D341Med (cell line): ENCODE measurements at regions not wholly inside any gene's neighbourhood (a gene's known extent, or its start where the extent isn't known, plus 50 kb on each side); places are given as distances from the start of the nearest gene placed in this dataset.

Source experiments
- DNase-seq: peaks from one replicate; pipeline ENCODE4 v3.0.0; 2012; ENCODE audit warnings: low spot score

DNA sequence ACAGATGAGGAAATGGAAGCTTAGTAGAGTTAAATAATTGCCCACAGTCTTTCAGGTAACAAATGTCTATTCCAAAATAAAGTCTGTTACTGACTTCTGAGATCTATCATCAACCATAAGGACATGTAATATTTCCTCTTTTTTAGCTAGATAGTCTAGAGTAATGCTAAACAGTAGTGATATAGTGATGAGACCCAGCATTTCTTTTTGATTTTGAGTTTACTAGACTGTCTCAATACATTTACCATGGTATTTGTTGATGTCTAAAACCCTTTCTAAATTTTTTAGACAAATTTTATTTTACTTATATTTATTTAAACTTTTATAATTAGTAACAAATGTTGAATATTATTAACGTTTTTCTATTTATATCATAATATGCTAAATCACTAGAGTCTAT lies 465.1 kb upstream of the SLIT2 start:
- no peak for DNase-seq

DNA sequence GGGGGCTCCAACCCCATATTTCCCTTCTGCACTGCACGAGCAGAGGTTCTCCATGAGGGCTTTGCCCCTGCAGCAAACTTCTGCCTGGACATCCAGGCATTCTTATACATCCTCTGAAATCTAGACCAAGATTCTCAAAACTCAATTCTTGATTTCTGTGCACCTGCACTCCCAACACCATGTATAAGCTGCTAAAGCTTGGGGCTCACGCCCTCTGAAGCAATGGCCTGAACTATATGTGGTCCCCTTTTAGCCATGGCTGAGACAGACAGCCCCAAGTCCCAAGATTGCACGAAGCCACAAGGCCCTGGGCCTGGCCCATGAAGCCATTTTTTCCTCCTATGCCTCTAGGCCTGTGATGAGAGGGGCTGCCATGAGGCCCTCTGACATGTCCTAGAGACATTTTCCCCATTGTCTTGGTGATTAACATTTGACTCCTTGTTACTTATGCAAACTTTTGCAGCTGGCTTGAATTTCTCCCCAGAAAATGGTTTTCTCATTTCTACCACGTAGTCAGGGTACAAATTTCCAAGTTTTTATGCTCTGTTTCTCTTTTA lies 468.0 kb upstream of the SLIT2 start:
- no peak for DNase-seq

DNA sequence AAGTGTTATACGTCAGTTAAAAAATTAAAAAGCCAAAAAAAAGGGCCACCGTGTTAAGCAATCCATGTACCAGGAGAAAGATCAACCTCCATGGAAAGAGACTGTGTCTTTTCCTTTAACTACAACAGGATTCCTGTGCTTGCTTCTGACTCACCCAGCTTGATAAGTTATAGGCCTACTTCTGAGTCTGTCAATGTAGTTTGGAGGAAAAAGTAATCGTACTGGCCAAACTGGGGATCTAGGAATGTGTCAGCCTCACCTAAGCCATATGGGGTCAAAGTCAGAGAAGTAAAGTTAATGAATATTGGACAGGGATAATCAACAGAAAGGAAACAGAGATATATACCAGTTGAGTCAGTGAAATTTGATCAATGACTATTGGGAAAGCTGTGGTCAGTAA lies 470.8 kb upstream of the SLIT2 start:
- DNase-seq: no peak

DNA sequence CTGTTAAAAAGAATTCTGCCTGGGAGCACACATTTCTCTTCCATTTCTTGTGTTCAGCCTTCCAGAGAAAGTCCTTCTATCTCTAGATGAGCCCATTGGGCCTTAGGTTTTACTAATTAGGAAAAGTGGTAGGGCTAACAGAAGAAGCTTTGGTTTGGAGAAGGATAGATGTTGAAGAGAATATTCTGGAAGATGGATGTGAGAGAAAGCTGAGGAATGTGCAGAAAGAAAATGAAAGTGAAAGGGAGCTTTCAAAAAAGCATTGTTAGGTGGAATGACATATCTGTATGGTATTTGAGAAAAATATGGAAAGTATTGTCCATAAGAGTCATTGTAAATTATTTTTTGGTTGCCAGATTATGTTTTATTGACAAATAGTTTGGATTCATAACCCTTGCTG lies 474.8 kb upstream of the SLIT2 start:
- no peak for DNase-seq

DNA sequence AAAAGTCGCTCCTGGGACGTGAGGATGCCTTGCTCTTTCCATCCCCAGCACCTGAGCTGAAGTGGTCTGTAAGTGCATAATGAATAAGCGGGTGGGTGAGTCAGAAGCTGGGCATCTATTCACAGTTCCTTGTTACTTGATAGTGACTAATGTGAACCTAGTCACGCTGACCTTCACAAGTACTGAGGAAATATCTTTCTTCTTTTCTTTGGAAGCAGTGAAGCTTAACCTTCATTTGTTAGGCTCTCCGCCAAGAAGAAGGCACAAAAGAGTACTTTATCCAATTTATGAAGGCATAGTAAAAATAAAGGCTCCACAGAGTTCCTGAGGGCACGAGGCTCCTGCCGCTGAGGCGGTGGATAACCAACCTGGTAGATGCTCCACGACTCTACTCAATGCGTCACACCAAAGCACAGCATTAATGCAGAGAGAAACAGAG lies 475.7 kb upstream of the SLIT2 start:
- peak; percentile 20 for DNase-seq

DNA sequence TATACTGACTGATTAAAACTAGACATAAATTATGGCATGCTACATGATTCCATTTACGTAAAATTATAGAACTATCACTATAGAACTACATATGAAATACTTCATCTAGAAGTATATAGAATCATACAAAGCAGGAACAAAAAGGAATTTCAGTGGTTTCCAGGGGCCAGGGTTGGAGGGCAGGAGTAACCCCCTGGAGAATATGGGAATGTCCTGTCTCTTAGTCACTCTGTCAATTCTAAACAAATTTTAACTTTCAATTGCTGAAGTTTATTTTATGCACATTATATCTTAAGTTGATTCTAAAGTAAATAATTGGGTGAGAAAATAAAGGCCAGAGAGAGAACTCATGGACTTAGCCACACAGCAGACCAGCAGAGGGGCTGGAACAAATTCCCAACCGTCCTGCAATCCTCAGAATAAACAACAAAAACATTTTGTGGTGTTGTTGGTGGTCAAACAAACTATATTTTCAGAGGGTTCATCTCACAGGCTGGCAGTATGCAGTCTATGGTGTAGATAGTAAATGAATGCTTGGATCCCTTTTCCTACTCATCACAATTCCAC lies 476.9 kb upstream of the SLIT2 start:
- no peak for DNase-seq

DNA sequence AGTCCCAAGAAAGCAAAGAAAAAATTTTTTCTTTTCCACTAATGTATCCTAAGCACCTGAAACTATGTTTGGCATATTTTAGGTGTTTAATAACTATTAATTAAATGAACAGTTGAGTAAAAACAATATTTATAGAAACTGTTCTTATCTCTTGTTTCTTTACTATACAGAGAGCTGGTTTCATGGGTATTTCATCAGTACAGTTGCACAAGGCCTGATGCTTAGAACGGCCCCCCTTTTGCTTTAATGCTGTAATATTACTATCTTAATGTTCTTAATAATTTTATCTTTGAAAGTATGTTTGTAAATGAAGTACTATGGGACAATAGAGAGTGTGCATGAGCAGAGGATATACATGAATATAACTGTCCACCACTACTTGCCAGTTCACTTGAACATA lies 479.1 kb upstream of the SLIT2 start:
- DNase-seq: no peak

DNA sequence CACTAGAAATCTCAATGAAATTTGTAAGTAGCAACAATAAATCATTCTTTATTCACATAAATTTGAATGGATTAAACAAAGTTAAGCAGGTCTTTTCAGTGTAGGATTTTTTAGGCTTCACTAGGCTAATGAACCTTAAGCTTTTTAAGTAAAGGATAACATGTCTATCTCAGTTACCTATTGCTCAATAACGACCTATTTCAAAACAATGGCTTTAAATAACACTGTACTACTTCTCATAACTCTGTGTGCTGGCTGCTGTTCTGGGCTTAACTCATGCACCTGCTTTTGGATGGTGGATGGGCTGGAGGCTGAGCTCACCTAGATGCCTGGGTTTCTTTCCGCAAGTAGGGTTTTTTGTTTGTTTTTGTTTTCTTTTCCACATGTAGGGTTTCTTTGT lies 495.0 kb upstream of the SLIT2 start:
- no peak for DNase-seq

DNA sequence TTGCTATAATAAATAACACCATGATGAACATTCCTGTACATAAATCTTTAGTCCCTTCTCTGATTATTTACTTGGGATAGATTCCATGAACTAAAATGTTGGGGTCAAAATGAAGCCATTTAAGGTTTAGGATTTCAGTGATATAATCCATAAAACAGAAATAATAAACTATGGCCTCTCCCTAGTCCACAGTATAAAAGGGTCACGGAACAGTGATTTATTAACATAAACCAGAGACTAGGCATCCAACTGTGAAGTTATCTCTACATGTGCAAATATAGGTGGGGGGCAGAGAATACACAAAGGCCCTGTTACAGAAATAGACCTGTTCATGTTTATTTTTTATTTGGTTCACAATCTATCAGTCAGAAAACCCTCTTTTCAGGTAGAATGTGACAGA lies 499.1 kb upstream of the SLIT2 start:
- DNase-seq: no peak

DNA sequence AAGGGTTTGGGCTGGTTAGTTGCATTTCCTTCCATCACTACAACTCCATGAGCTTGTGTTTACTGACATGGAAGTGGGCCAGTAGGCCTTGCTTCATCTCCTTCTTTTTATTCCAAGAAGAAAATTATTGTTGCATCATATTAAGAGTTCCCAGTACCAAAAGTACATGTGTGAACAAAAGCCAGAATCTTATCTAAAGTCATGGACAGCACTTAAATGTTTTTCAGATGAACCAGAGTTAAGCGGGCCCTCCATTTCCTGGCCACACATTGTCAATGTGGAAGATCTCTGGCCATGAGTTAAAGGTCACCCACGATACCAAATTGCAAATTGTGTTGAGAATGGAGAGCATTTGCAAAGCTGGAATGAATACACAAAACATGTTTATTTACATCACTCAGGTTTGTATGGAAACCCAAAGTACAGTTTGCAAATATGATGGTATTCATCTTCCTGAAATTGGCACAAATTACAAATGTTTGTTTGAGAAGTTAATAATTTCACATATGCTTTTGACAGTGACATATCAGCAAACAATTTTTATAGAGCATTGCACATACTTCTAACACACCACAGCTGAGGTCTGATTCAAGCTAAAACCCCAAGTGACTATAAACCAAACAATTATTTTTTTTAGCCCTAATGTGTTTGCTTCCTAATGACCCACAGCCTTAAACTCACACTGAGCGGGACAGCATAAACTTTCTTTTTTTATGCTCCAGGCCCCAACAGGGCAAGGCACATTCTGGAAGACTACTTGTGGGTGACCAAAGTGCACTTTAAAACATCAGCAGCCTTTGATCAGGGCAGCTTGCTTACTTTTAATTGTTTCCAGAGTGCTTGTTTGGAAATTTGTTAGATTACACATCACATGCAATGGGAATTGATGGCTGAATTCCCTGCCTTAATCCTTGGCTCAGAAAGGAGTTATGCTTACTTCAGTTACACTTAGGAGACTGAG lies 502.9 kb upstream of the SLIT2 start:
- DNase-seq: no peak

DNA sequence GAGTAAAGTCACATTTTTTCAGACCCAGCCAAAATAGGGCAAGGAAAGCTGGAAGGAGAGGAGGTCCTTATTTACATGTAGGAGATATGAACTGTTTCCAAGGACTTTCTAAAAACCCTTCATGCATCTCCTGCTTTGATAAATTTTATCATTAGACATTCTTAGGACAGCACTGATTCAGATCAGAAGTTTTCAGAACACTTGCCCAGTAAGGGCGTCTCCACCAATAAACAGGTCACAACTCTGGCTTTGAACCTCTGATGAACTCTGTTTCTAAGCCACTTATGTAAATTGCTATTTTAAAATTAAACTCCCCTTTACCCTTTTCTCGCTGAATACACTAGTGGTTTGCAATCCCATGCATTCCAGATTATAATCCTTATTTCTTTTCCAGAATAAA lies 505.3 kb upstream of the SLIT2 start:
- no peak for DNase-seq

DNA sequence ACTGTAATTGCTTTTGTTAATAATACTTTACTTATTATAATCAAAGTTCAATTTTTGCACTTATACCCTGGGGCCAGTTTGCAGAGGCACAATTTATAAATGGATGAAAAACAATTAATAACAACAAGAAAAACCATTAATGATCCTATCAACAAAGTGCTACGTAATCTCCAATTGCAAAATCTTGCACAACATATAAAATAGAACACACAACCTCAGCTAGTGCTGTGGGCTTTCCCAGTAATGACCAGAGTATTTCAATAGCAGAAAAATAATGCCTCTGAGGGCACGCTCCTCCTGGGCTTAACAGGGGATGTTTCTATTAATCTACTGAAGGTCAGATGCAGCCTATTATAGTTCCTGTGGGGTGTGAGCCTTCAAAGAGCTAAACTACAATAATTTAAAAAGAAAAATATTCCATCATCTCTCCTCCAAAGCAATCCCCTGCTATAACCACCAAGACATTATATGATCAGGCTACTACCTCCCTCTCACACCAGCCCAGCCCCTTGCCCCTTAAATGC lies 508.5 kb upstream of the SLIT2 start:
- no peak for DNase-seq

DNA sequence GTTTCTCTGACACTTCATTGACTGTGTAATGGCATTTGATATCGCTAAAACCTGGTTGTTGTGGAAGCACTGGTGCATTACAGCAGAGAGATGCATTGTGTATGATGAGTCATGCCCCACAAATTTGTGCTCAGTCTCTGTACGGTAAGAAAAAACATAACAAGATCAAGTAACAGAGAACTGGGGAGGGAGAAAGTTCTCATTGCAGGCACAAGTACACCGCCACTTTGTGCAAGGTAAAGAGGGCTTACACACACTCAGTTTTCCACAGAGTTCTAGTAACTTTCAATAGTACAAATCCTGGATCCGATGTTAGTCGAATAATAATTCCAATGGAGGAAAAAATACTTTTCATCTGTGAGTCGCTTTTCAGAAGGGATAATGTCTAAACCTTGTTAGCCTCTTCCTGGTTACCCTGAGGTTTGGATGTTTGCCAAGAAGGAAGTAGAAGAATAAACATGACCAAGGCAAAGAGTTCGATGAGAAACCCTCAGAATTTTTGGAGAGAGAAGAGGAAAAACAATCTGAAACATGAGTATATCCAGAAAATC lies 512.5 kb upstream of the SLIT2 start:
- no peak for DNase-seq

DNA sequence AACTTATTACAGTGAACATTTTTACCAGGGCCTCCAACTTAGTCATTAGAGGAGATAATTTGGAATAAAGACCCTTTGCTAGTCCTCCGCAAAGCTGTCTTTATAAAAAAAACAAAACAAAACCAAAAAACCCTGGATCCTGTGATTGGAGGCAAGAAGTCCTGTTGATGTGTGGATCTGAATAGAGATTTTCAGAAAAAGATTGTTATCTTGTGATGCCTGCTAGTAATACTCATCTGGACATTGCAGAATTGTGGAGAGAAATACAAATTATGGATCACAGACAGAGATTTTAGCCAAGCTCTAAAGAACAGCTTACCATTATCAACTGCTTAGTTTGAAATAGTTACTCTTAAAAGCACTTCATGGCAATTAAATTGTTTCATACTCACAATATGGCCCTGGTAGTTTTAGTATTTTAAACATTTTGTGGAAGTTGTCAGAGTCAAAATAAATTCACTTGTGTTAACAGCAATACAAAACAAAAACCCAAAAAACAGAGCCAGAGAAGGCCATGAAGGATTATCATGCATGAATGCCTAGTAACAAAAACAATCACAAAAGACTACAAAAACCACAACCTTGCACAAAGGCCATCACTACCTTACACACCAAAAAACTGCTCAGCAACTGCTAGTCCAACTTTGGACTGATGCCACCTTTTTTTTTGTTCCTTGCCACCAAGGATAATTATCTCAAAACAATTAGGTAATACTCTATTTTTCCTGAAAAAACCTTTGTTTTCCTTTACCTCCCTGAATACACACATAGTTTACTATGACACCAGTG lies 514.5 kb upstream of the SLIT2 start:
- no peak for DNase-seq

DNA sequence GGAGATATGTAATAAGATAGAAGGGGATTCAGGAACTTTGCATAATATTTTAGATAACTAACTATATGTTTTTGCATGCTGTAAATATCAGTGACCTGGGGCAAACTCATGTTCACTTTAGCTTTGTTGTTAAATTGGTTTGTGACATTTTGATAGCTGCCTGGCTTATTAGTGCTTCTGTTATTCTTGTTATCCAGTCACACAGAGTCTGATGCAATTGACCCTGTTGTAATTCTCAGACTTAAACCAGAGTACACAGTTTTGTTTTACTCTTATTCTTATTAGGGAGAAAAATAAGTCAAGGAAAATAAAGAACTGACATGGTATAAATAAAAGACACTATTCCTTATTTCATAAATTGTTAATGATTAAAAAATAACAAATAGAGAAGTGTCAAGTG lies 516.7 kb upstream of the SLIT2 start:
- no peak for DNase-seq

DNA sequence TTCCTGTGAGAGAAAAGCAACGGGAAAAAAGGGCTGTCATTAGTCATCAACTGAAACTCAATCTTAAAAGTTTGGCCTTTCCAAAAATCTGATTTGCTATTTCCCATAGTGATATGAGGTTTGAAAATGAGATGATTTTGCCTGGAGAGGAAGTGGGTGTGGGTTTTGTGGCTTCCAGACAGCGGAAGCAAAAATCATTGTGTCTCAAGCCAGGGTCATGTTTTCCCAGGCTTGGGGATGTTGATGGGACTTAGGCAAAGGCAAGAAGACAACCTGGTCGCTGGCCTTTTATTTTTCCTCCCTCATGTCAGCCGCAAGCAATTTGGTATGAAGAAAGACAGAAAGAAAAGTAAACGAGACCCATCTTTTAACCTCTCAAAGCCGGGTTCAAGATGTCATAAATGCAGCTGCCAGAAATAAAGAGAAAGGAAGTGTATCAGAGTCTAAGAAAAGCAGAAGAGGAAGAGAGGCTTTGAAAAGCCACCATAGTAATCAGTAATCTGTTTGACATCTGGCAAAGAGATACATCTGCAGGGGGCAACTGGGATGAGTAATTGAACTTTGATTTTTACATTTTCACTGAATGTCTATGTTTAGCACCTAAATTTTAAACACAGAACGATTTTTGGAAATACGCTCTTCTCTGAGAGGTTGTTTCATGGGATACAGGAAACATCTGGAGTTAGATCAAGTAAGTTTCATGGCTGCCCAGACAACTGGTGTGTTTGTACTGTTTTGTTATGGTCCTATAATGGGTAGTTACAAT lies 521.6 kb upstream of the SLIT2 start:
- no peak for DNase-seq

DNA sequence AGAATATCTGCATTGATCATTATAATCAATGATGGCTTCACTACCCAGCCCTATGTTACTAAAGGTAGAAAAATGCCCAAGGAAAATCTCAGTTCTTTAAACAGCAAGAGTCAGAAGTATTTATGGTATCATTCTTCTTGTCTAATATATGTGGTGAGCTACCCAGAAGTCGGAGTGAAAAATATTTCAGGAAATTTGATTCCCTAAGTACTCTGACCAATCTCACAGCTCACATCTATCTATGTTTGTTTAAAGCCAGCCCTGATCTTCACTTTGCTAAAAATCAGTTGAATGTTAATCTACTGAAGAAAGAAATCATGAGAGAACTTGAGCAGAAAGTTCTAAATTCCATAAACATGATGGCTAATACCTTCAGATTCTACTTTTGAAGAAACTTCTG lies 522.9 kb upstream of the SLIT2 start:
- DNase-seq: no peak

DNA sequence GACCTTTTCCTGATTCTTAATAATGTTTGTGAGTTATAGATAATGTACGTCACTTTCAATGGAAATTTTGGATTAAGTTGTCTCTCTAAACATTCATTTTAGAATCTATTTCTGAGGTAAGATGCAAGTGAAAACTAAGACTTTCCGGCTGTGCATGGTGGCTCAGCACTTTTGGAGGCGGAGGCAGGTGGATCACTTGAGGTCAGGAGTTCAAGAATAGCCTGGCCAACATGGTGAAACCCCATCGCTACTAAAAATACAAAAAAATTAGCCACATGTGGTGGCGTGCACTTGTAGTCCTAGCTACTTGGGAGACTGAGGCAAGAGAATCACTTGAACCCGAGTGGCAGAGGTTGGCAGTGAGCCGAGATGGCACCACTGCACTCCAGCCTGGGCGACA lies 524.6 kb upstream of the SLIT2 start:
- DNase-seq: no peak

DNA sequence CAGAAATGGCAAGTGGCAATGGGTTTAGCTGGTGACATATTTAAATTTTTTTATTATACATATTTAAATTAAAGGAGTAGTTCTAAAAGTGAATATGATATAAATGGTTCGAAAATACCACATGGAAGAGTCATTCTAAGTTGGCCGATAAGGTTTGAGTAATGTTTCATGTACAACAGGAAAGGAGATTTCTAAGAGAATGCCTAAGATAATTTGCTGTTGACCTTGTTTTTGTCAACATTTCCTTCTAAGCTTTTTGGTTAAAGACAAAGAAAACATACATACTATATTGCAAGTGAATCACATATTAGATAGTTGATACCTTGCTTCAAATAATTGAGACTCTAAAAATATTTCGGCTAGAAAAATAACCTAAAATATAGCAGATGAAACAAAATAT lies 526.6 kb upstream of the SLIT2 start:
- DNase-seq: no peak

DNA sequence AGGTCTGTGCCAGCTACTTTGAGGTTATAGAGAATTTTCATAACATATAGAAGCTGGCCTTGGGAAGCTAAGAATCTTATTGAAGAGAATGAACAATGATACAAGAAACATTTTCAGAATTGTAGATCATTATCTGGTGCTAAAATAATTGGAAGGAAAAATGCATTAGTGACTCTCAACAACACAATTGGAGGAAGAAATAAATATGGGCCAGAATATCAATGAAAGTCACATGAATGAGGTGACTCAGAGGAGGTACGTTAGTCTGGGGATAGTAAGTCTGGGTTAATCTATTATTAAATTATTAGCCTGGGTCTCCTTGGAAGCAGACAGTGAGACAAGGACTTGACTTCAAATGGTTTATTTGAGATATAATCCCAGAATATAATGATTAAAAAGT lies 529.3 kb upstream of the SLIT2 start:
- no peak for DNase-seq

DNA sequence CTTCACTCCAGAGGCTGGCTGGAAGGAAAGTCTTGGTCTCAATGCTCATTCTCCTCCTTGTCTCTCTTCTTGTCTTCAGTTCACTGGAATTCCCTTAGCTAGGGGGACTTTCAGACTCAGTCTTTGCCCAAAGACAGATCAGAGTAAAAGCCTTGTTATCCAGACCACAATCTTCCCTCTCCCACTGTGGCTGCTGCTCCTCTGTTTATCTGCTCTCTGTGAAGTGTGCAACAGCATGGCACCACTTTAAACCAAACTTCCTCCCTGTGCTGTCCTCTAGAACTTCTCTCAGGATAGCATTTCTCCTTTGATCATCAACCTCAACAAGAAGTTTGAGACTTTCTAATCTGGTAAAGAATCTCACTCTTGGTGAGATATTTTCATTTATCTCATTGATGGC lies 530.1 kb upstream of the SLIT2 start:
- no peak for DNase-seq
